ENCODE measurements at regions not wholly inside any gene's neighbourhood (a gene's known extent, or its start where the extent isn't known, plus 50 kb on each side); places are given as distances from the start of the nearest gene placed in this dataset.

- H3K9ac ChIP-seq (ENCODE audit: extremely low read depth, low read length, poor library complexity, severe bottlenecking) = no peak overlapping the region
- TF ChIP-seq CTCF (conservative IDR thresholded peaks at IDR 0.05) = no peak
- no peaks in the 10 kb centered on the region for H3K9me3 ChIP-seq (ENCODE audit: control insufficient read depth, low read length)
- WGBS, 2 experiments (ENCODE audit: insufficient coverage in 1 of 2, insufficient read length in 1 of 2) = 91 to 100% methylated on average over 1 to 2 of the region's 2 CpGs
- no peak overlapping the region for H3K4me3 ChIP-seq (ENCODE audit: low read length)
- no peaks in the 10 kb centered on the region for H3K27me3 Mint-ChIP-seq (ENCODE audit: insufficient read depth)
- H3K27me3 ChIP-seq (ENCODE audit: control insufficient read depth, insufficient read depth, low read length, poor library complexity, severe bottlenecking) = no peaks in the 10 kb centered on the region
- H3K4me3 Mint-ChIP-seq = no peak overlapping the region
- peaks cover 55% of the 10 kb centered on the region for H3K36me3 ChIP-seq (ENCODE audit: control insufficient read depth, insufficient read depth, low read length)
- no peak overlapping the region for H3K27ac Mint-ChIP-seq
- H3K9me3 Mint-ChIP-seq = no peaks in the 10 kb centered on the region
- no peaks in the 10 kb centered on the region for H3K4me1 ChIP-seq (ENCODE audit: control insufficient read depth, insufficient read depth, low read length)
- H3K4me1 Mint-ChIP-seq = peaks cover 53% of the 10 kb centered on the region
- peaks cover 7% of the 10 kb centered on the region for H3K36me3 Mint-ChIP-seq (ENCODE audit: low read depth)
- no peak for DNase-seq
- H3K27ac ChIP-seq (ENCODE audit: low read depth, low read length) = peak overlapping the region; percentile 90
Measured at GRCh38 chr6:21995318-21995717, 301.5 kb downstream of the PRL start.

- H3K27me3 ChIP-seq (ENCODE audit: control insufficient read depth, insufficient read depth, low read length, poor library complexity, severe bottlenecking) = no peaks in the 10 kb centered on the region
- peaks cover 45% of the 10 kb centered on the region for H3K4me1 Mint-ChIP-seq
- H3K36me3 Mint-ChIP-seq (ENCODE audit: low read depth) = peaks cover 7% of the 10 kb centered on the region
- DNase-seq = no peak
- no peak overlapping the region for H3K27ac Mint-ChIP-seq
- H3K4me3 Mint-ChIP-seq = no peak overlapping the region
- peaks cover 43% of the 10 kb centered on the region for H3K36me3 ChIP-seq (ENCODE audit: control insufficient read depth, insufficient read depth, low read length)
- WGBS, 2 experiments (ENCODE audit: insufficient coverage in 1 of 2, insufficient read length in 1 of 2) = 66 to 92% methylated on average over 4 to 5 of the region's 5 CpGs
- no peak overlapping the region for H3K9ac ChIP-seq (ENCODE audit: extremely low read depth, low read length, poor library complexity, severe bottlenecking)
- H3K9me3 ChIP-seq (ENCODE audit: control insufficient read depth, low read length) = no peaks in the 10 kb centered on the region
- no peaks in the 10 kb centered on the region for H3K27me3 Mint-ChIP-seq (ENCODE audit: insufficient read depth)
- H3K27ac ChIP-seq (ENCODE audit: low read depth, low read length) = peak overlapping the region; percentile 90
- no peak overlapping the region for H3K4me3 ChIP-seq (ENCODE audit: low read length)
- H3K9me3 Mint-ChIP-seq = no peaks in the 10 kb centered on the region
- no peak for TF ChIP-seq CTCF (conservative IDR thresholded peaks at IDR 0.05)
- no peaks in the 10 kb centered on the region for H3K4me1 ChIP-seq (ENCODE audit: control insufficient read depth, insufficient read depth, low read length)
Measured at GRCh38 chr6:21996425-21997118, 300.3 kb downstream of the PRL start.

GRCh38 chr6:21997119-21998037, 299.5 kb downstream of the PRL start:
- DNase-seq = no peak
- peak overlapping the region; percentile 90 for H3K27ac ChIP-seq (ENCODE audit: low read depth, low read length)
- no peak for TF ChIP-seq CTCF (conservative IDR thresholded peaks at IDR 0.05)
- Mint-ChIP-seq H3K4me1 (peaks cover 38% of the 10 kb centered on the region), H3K36me3 (ENCODE audit: low read depth) (peaks cover 7% of the 10 kb centered on the region), H3K27ac (no peak overlapping the region), H3K4me3 (no peak overlapping the region), H3K27me3 (ENCODE audit: insufficient read depth) (no peaks in the 10 kb centered on the region), H3K9me3 (no peaks in the 10 kb centered on the region)
- H3K27me3 ChIP-seq (ENCODE audit: control insufficient read depth, insufficient read depth, low read length, poor library complexity, severe bottlenecking) = no peaks in the 10 kb centered on the region
- H3K9ac ChIP-seq (ENCODE audit: extremely low read depth, low read length, poor library complexity, severe bottlenecking) = no peak overlapping the region
- H3K9me3 ChIP-seq (ENCODE audit: control insufficient read depth, low read length) = no peaks in the 10 kb centered on the region
- H3K36me3 ChIP-seq (ENCODE audit: control insufficient read depth, insufficient read depth, low read length) = peaks cover 35% of the 10 kb centered on the region
- H3K4me3 ChIP-seq (ENCODE audit: low read length) = no peak overlapping the region
- WGBS, 2 experiments (ENCODE audit: insufficient coverage in 1 of 2, insufficient read length in 1 of 2) = 85% methylated on average over 5 of the region's 5 CpGs; no CpG with 5 or more reads in 1 of the 2 experiments
- H3K4me1 ChIP-seq (ENCODE audit: control insufficient read depth, insufficient read depth, low read length) = no peaks in the 10 kb centered on the region

All from endodermal cell (in vitro differentiated cells).